NT2/D1 (cell line): ENCODE measurements at regions not wholly inside any gene's neighbourhood (a gene's known extent, or its start where the extent isn't known, plus 50 kb on each side); places are given as distances from the start of the nearest gene placed in this dataset.

Source experiments
- SUZ12 ChIP-seq: IDR thresholded peaks from 2 replicates; pipeline ENCODE4 v1.6.1; 2011; ENCODE audit not compliant: insufficient read length, insufficient read depth; ENCODE audit errors: extremely low read depth
- YY1 ChIP-seq: IDR thresholded peaks from 2 replicates; pipeline ENCODE4 v1.6.1; 2011; ENCODE audit not compliant: insufficient read length, insufficient read depth

- TF ChIP-seq YY1 (no peak), SUZ12 (no peak)
Observed at GRCh38 chrX:8868070-8868773, 67.0 kb upstream of the FAM9A start.
